GM21515 (cell line): ENCODE measurements at regions not wholly inside any gene's neighbourhood (a gene's known extent, or its start where the extent isn't known, plus 50 kb on each side); places are given as distances from the start of the nearest gene placed in this dataset.

Source experiments
- ATAC-seq: cut with Tn5 transposase; IDR thresholded peaks from one replicate; pipeline ENCODE4 v1.9.1; 2021; ENCODE audit not compliant: unreplicated experiment

GRCh38 chr1:55571767-55572166, 356.6 kb upstream of the USP24 start:
- no peak for ATAC-seq

GRCh38 chr1:55569417-55569816, 354.3 kb upstream of the USP24 start:
- no peak for ATAC-seq

GRCh38 chr1:55568732-55569131, 353.6 kb upstream of the USP24 start:
- ATAC-seq = no peak

- no peak for ATAC-seq
Measured at GRCh38 chr1:55560266-55560665, 345.1 kb upstream of the USP24 start.

GRCh38 chr1:55559842-55560241, 344.7 kb upstream of the USP24 start:
- no peak for ATAC-seq

- ATAC-seq = no peak
Measured at GRCh38 chr1:55559161-55559611, 344.0 kb upstream of the USP24 start.

- ATAC-seq = no peak
Measured at GRCh38 chr1:55558515-55558914, 343.4 kb upstream of the USP24 start.

GRCh38 chr1:55555956-55556725, 341.0 kb upstream of the USP24 start:
- ATAC-seq = no peak

GRCh38 chr1:55554611-55555010, 339.4 kb upstream of the USP24 start:
- ATAC-seq = no peak

GRCh38 chr1:55552636-55553035, 337.5 kb upstream of the USP24 start:
- no peak for ATAC-seq

- ATAC-seq = no peak
Measured at GRCh38 chr1:55547405-55547804, 332.2 kb upstream of the USP24 start.

- no peak for ATAC-seq
Measured at GRCh38 chr1:55546553-55546952, 331.4 kb upstream of the USP24 start.

- ATAC-seq = no peak
Measured at GRCh38 chr1:55544826-55545225, 329.7 kb upstream of the USP24 start.

GRCh38 chr1:55542901-55543504, 327.8 kb upstream of the USP24 start:
- ATAC-seq = no peak

- no peak for ATAC-seq
Measured at GRCh38 chr1:55541296-55541695, 326.1 kb upstream of the USP24 start.

GRCh38 chr1:55539652-55540512, 324.7 kb upstream of the USP24 start:
- no peak for ATAC-seq

- no peak for ATAC-seq
Measured at GRCh38 chr1:55538428-55538827, 323.3 kb upstream of the USP24 start.

- ATAC-seq = no peak
Measured at GRCh38 chr1:55536545-55536865, 321.3 kb upstream of the USP24 start.

- ATAC-seq = no peak
Measured at GRCh38 chr1:55535724-55536544, 320.8 kb upstream of the USP24 start.

- no peak for ATAC-seq
Measured at GRCh38 chr1:55534565-55535121, 319.5 kb upstream of the USP24 start.

- no peak for ATAC-seq
Measured at GRCh38 chr1:55531644-55532043, 316.5 kb upstream of the USP24 start.
